ENCODE measurements at regions not wholly inside any gene's neighbourhood (a gene's known extent, or its start where the extent isn't known, plus 50 kb on each side); places are given as distances from the start of the nearest gene placed in this dataset.

DNA sequence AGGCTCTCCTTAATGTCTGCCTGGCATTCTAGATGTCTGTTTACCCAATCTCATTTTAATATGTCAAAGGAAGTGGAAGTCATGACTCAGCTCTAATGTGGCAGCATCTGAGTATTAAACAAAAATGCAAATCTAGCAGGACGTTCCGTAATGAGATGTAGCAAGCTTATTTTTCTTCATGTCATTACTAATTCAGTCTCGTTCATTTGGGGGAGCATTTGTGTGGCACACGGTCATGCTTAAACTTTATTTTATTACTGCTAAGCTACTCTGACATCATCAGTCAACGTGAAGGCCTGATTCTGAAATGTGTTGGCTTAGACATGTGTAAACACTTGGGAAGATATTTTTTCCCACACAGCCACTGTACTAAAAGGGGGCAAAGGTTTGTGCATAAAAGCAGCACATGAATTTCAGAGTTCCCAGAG lies 326.7 kb upstream of the TMPO start:
- no peak for DNase-seq (ENCODE audit: low read depth in 1 of 2, low spot score in 1 of 2)

DNA sequence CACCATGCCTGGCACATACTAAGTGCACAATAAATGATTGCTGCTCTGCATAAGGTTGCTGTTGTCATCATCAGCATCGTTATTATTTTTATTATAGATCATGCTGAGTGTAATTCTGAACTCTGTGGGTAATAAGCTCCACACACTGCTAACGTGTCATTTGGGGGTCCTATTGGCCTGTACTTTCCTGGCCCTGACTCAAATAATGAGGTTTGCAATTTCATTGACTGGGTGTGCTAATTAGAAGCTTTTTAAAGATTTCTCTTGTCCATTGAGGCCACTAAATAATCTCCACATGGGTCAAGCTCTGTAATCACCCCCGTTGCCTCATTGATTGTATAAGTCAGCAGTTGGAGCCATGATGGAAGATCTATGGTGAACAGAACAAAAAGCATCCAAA lies 320.8 kb upstream of the TMPO start:
- no peak for DNase-seq (ENCODE audit: low read depth in 1 of 2, low spot score in 1 of 2)

DNA sequence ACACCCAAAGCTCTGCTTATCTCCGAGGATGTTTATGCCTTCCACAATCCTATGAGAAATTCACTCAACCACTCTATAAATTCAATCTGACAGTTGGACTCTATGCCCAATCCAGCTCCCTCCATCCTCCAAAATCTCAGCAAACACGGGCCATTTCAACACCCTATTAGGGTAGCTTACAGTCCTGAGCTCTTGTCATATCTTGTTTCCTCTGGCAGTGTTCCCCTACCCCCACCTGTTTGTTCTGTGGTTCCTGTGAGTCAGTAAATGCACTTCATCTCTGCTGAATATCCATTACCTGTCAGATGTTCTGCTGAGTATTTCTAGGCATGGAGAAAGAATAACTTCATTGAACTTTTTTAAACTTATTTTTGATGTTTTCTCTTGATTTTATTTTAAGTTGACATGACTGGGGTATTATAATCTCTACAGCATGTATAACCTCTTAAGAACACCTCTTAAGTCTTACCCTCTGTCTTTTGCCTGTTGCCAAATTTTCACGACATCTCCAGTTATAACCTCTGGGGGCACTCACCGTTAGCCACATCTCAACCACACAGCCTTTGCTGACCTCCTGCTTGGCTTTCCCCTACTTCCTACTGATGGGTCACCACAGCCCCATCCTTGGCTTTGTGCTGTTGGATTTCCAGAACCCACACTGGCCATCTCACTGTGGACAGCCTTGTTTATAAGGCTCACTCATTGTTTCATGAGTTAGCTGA lies 317.0 kb upstream of the TMPO start:
- no peak for DNase-seq (ENCODE audit: low read depth in 1 of 2, low spot score in 1 of 2)

DNA sequence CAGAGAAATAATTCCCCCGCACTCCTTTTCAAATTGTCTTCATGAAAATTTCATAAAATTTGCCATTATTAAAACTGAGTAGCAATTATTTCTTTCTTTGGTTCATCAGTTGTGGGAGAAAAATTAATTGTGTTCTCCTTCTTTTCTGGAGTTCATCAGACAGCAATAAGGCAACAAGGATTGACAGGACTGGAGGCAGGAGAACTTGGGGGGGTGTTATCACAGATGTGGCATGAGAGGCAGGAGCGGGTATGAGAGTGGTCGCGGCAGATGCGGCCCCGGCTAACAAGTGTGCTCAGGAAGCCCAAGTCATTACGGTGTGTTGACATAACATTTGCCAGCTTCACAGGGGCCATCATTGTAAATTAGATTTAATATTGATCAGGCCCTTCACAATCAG lies 306.6 kb upstream of the TMPO start:
- DNase-seq (ENCODE audit: low read depth in 1 of 2, low spot score in 1 of 2) = no peak

DNA sequence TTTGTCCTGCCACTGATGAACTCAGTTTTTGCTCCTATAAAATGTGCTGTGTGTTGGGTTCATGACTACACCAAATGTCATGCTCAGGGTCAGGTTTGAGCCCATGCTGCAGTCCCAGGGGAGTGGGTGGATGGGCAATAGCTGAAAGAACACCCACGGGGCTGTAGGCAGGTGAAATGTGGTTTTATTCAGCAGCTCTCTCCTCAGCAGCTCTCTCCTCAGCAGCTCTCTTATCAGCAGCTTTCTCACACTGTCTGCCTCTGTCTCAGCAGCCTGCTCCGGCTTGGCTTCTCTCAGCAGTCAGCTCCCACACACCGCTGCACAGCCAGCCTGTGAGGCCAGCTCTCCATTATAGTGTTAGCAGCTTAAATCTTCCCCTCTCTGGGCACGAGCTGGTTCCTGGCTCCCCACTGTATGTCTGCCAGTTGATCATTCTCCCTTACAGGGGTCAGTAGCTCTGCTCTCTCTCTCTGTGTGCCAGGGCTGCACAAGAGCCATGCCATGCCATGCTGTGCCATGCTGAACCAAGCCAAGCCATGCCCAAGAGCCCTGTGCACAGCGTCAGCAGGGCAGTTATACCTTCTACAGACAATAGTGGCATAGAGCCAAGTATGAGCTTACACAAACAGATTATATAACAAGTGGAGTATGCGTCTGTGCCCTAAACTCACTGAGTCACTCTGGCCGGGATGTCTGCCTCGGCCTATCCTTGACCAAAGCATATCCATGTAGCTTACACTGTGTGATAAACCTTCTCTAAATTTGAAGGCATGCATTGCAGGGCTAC lies 303.3 kb upstream of the TMPO start:
- no peak for DNase-seq (ENCODE audit: low read depth in 1 of 2, low spot score in 1 of 2)

DNA sequence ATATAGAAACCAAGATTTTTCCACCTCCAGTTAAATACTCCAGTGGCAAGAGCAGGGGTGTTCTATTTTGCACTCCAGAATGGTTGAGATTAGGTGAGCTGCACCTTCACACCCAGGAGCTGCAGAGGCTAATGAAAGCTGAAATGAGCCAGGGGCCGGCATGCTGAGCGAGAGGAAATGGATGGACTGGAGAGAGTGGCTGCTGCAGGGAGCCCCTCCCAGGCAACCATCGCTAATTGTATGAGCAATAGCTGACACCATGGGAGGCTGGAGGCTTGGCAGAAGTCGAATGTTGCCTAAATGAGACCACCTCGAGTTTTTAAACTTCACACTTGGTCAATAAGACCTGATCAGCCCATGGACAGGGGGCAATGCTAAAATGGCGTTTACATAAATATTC lies 301.8 kb upstream of the TMPO start:
- no peak for DNase-seq (ENCODE audit: low read depth in 1 of 2, low spot score in 1 of 2)

DNA sequence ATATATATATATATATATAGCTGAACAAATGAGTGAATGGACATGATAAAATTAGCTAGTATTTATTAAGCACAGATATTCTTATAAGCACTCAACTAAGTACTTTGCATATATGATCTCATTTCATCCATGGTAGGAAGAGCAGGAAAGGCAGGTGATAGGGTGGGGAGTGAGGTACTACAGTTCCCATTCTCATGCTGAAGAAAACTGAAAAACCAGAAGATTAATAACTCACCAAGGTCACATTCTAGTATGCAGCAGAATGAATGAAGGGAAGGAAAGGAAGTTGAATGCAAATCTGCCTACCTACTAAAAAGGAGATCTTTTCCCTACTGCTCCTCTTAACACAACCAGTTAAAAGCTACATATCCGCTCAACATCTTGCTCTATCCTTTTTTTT lies 298.1 kb upstream of the TMPO start:
- DNase-seq (ENCODE audit: low read depth in 1 of 2, low spot score in 1 of 2) = no peak

DNA sequence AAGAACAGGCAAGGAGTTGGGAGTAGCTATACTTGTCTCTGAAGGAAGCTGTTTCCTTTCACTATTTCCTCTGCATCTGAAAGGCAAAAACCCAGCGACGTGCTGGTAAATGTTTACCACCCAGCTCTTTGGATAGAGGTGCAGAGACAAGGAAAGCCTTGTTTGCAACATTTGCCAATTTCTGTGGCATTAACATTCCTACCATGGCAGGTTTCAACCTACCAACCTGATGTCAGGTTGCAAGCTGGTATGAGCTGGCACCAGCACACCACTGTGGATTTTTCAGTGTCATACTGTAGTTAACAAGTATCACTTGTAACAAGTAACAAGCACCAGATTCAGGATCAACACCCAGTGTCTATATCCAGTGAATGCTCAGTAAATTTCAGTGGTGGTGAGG lies 294.8 kb upstream of the TMPO start:
- DNase-seq (ENCODE audit: low read depth in 1 of 2, low spot score in 1 of 2) = no peak

DNA sequence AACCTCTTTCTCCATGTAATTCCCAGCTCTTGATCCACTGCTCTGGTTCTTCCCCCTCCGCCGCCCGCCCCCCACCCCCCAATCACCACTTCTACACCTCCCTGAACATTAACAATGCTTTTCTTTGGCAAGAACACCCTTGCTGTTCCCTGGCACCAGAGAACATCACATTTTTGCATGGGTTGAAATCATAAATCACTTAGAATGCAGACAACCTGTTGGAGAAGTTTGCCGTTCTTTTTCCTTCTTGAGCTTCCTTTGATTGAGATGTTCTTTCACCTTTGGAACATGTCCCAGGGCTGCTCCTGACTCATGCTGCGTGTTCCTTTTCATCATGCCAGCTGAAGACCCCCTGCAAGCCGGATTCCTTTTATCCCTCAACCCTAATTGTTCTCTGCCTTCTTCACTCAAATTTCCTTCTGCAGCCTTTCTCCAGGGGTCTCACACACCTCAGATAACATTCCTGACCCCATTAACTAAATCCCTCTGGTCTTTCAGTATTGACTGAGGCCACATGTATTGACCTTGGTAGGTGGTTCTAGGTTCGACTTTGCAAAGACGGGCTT lies 294.1 kb upstream of the TMPO start:
- DNase-seq (ENCODE audit: low read depth in 1 of 2, low spot score in 1 of 2) = no peak

DNA sequence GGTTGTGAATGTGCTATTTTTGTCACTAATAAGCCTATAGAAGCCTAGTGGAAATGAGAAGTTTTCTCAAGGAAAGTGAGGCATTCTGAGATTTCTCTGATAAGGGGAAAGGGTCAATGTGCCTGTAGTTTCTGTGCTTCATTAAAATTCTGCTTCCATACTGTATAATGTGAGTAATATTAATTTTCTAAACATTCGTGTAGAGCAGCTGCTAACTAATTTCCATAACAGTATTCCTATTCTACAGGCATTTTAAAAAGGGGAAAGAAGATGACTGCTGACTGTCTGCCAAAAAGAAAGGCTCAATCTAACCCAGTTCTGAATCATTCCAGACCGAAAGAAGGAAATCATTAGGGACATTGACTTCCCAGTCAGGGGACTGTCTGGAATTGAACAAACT lies 293.3 kb upstream of the TMPO start:
- no peak for DNase-seq (ENCODE audit: low read depth in 1 of 2, low spot score in 1 of 2)

DNA sequence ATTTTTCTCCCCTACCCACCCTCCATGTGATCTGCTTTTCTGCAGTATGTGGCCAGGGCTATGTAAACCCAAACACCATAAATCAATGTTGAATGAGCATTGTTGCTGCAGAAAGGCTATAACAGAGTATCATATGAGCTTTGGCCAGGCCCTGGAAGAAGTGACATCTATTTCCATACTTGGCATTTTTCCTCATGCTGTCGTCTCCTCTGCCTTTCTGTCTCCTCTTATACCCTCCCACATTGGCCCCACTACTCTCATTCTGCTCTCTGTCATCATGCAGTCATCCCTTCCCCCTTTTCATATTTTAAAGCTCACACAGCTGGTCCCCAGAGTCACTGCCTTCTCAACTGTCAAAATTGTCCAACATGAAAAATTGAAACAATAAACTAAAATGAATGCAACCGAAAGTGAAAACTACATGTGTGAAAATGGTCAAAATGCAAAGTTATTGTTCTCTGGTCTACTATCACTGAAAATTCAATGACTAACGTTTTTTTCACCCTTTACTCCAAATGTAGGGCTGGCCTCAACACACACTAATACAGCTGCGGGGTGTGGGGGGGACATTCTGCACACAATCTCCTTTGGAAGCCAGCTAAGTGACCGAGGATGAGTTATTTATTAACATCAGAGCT lies 290.7 kb upstream of the TMPO start:
- no peak for DNase-seq (ENCODE audit: low read depth in 1 of 2, low spot score in 1 of 2)

DNA sequence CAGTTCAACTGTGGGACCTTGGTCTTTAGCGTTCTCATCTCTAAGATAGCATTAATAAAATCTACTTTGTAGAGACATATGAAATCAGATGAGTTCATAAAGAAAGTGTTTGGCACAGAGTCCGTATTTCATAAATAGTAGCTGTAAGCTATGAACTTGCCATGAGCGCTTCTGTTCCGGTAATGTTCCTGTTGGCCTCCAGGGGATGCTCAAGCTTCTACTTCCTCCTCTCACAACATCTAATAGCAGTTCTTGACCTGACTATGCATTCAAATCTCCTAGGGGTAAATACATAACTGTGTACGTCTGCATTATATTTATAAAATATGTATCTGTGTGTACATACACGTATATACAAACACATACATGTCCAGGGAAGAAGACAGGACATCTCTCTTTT lies 288.2 kb upstream of the TMPO start:
- no peak for DNase-seq (ENCODE audit: low read depth in 1 of 2, low spot score in 1 of 2)

DNA sequence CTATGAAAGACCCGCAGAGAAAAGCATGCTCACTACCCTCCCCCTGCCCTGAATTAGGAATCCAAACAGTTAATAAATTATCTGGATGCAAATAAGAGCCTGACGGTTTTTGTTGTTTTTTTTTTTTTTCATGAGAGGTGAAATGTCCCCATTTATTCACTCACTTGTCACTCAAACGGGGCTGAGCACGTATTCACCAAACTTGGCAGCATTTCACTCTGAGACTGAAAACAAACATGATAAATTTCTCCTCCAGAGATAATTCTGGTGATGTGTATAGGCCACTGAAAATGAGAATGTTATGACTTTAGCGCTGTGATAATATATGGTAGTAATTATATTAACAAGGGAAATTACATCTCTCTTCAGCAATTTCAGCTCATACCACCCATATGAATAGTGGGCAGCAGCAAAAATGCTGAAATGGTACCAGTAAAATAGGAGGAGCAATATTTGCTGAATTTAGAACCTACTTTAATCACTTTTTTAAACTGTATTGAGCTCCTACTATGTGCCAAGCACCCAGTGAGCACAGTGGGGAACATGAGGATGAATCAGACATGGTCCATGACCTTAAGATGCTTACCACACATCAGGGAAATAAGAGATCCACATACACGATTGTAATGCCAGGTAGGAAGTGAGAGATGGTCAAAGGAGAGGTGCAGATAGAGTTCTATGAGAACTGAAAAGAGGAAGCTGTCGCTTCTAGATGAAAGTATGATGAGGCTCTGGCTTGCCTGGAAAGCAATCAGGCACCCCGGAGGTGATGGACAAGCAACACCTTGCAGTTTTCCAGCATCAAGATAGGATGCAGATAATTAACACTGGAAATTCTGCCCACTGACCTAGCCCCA lies 286.5 kb upstream of the TMPO start:
- no peak for DNase-seq (ENCODE audit: low read depth in 1 of 2, low spot score in 1 of 2)

DNA sequence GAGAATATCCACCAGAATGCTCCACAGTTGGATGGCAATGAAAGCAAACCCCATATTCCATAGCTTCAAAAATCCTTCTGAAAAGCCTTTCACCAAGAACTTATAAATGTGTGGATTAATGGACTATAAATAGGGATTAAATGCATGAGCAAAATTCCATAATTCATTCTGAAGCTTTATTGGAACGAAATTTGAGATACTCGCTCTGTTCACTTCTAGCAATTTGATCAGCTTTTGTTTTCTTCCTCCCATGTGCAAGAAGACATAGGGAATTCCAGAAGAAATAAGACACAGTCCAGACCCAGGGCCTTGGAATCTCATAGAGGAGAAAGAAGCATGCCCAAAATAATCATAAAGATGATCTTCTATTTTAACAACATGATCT lies 285.9 kb upstream of the TMPO start:
- no peak for DNase-seq (ENCODE audit: low read depth in 1 of 2, low spot score in 1 of 2)

DNA sequence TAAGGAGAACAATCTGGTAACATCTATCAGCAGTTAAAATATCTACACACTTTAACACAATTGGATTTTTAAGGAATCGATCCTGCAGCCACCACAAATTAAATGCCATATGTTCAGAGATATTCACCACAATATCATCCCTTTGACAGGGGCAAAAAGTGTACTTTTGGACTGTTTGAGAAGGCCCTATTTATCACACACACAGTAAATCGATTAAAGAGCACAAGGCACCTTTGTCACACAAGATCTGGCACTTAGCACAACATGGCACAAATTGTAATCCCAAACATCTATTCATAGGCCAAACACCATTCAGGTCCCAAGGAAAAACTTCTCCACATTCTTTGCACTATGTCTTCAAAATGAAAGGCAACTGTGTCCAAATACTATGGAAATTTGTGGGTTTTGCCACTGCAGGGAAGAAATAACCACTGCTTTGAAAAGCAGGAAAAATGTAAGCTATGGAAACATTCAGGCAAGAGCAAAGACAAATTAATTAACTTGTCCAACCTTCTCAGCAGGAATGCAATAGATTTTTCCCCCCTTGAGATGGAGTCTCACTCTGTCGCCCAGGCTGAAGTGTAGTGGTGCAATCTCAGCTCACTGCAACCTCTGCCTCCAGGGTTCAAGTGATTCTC lies 282.5 kb upstream of the TMPO start:
- no peak for DNase-seq (ENCODE audit: low read depth in 1 of 2, low spot score in 1 of 2)

DNA sequence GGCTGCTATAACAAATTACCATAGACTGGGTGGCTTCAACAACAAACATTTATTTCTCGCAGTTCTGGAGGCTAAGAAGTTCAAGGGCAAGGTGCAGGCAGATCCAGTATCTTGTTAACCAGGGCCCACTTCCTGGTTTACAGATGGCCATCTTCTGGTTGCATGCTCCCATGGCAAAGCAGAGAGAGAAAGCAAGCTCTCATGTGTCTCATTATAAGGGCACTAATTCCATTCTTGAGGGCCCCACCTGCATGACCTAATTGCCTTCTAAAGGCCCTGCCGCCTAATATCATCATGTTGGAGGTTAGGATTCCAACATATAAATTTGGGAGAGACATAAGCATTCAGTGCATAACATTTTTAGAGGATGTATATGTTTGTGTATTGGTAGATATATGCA lies 280.1 kb upstream of the TMPO start:
- DNase-seq (ENCODE audit: low read depth in 1 of 2, low spot score in 1 of 2) = no peak

DNA sequence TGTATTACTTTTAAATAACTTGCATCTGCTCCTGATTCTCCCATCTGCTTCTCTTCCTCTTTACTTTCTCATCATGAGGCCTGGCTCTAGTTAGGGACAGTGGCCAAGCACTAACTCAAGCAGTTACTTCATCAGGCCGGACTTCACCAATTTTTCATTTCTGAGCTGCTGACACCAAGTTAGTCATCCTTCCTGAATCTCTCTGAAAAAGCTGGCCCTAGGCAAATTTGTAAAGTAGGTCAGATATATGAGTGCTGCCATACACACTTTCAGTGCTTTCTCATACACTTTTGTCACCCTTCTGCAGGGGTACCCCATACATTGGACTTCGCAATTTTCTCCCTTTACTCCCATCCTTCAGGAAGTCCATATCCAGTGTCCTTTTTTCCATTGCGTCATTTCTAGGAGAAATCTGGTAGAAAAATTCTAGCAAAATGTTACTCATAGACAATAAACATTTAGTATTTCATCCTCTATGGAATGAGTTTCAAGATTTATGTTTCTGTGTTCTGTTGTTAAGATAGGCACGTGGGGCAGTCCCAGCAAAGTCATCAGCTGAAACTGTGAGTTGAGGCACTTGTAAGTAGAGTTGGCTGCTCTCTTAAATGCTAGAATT lies 276.8 kb upstream of the TMPO start:
- no peak for DNase-seq (ENCODE audit: low read depth in 1 of 2, low spot score in 1 of 2)

DNA sequence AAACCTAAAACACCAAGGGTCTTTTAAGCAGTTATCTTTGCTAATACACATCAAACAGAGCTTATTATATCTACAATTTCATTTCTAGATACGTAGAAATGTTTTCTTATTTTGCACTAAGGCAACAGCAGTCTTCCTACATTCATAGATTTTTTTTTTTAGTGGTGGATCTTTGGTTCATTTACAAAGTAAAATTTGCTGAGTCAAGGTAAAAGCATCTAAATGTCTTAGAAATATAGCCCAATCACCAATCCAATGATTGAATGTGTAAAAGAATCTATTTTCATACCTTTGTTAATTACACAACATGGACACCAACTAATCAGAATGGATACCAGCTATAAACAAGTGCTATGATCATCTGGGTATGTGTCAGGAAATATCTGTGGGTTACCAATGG lies 272.2 kb upstream of the TMPO start:
- DNase-seq (ENCODE audit: low read depth in 1 of 2, low spot score in 1 of 2) = no peak

DNA sequence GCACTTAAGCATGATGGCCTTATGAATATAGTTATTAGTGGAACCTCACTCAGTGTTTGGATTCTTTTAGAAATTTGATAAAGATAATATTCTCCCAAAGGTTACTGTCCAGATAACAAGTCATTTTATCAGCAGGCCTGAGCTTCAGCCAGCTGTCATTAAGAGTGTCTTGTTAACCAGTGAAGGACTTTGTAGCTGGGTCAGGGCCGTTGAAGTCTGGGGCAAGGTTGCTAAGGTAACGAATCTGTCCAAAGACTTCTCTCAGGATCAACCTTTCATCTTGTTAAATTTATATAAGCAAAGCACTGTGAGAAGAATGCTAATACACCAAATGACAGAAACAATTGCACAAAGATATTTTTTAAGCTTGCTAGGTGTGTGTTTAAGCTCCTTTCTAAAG lies 271.3 kb upstream of the TMPO start:
- DNase-seq (ENCODE audit: low read depth in 1 of 2, low spot score in 1 of 2) = no peak

Data from stimulated activated CD4-positive, alpha-beta T cell treated with anti-CD3 and anti-CD28 coated beads, Interleukin-15, amount 100 ng/mL, for 1 hour (primary cell).